GM03348 (cell line): ENCODE measurements at regions not wholly inside any gene's neighbourhood (a gene's known extent, or its start where the extent isn't known, plus 50 kb on each side); places are given as distances from the start of the nearest gene placed in this dataset.
"Not testable (repeated sequence)": the region's sequence is repeated elsewhere in the genome, so short reads cannot be mapped to it uniquely, and the experiment has no call there.

Source experiments
- DNase-seq: peaks from one replicate; pipeline ENCODE4 v3.0.0; 2012; ENCODE audit warnings: low spot score

GRCh38 chr16:65621640-65622039, 499.8 kb upstream of the CDH11 start:
- no peak for DNase-seq

GRCh38 chr16:65619606-65620005, 497.7 kb upstream of the CDH11 start:
- DNase-seq = no peak

- DNase-seq = no peak
Measured at GRCh38 chr16:65618931-65619330, 497.1 kb upstream of the CDH11 start.

GRCh38 chr16:65618333-65618732, 496.5 kb upstream of the CDH11 start:
- no peak for DNase-seq

GRCh38 chr16:65617421-65617820, 495.6 kb upstream of the CDH11 start:
- no peak for DNase-seq

- no peak for DNase-seq
Measured at GRCh38 chr16:65608455-65608854, 486.6 kb upstream of the CDH11 start.

GRCh38 chr16:65604771-65605170, 482.9 kb upstream of the CDH11 start:
- DNase-seq = no peak

- peak; percentile 33 for DNase-seq
Measured at GRCh38 chr16:65601781-65602180, 479.9 kb upstream of the CDH11 start.

- DNase-seq = no peak
Measured at GRCh38 chr16:65600629-65601028, 478.8 kb upstream of the CDH11 start.

- DNase-seq = no peak
Measured at GRCh38 chr16:65600046-65600445, 478.2 kb upstream of the CDH11 start.

- DNase-seq = no peak
Measured at GRCh38 chr16:65598621-65599020, 476.8 kb upstream of the CDH11 start.

- DNase-seq = no peak
Measured at GRCh38 chr16:65583498-65583897, 461.6 kb upstream of the CDH11 start.

GRCh38 chr16:65579050-65579449, 457.2 kb upstream of the CDH11 start:
- no peak for DNase-seq

- no peak for DNase-seq
Measured at GRCh38 chr16:65576631-65577030, 454.8 kb upstream of the CDH11 start.

GRCh38 chr16:65576139-65576538, 454.3 kb upstream of the CDH11 start:
- no peak for DNase-seq

GRCh38 chr16:65574326-65574966, 452.6 kb upstream of the CDH11 start:
- no peak for DNase-seq

- peak; percentile 80 for DNase-seq
Measured at GRCh38 chr16:65572156-65572555, 450.3 kb upstream of the CDH11 start.

GRCh38 chr16:65570261-65570660, 448.4 kb upstream of the CDH11 start:
- DNase-seq = no peak

GRCh38 chr16:65559846-65560245, 438.0 kb upstream of the CDH11 start:
- no peak for DNase-seq

GRCh38 chr16:65549689-65550088, 427.8 kb upstream of the CDH11 start:
- DNase-seq = not testable (repeated sequence)

GRCh38 chr16:65548470-65548869, 426.6 kb upstream of the CDH11 start:
- peak; percentile 15 for DNase-seq

GRCh38 chr16:65547772-65548446, 426.0 kb upstream of the CDH11 start:
- peak; percentile 87 for DNase-seq

- DNase-seq = peak; percentile 49
Measured at GRCh38 chr16:65546353-65546791, 424.5 kb upstream of the CDH11 start.

- DNase-seq = no peak
Measured at GRCh38 chr16:65545413-65545956, 423.6 kb upstream of the CDH11 start.
